Caco-2 (cell line): ENCODE measurements at regions not wholly inside any gene's neighbourhood (a gene's known extent, or its start where the extent isn't known, plus 50 kb on each side); places are given as distances from the start of the nearest gene placed in this dataset.

Experiments
- BruUV-seq: library from RNA; stranded (reverse); fragments of 400-500 nt; replicated peaks from 2 replicates; lab custom pipeline; 2021; lab: Mats Ljungman, UMichigan
- CTCF ChIA-PET: fragments of 300-600 bp; sonication (Branson Sonifier 250); formaldehyde crosslinking; loops from one replicate; lab custom pipeline; 2022; ENCODE audit warnings: antibody characterized with exemption; lab: Charles Lee
- POLR2A ChIA-PET: fragments of 300-600 bp; sonication (Branson Sonifier 250); formaldehyde crosslinking; loops from one replicate; lab custom pipeline; 2022; ENCODE audit warnings: antibody characterized with exemption; lab: Charles Lee
- DNase-seq, 2 experiments: peaks; one replicate each; pipeline versions ENCODE4 v3.0.0 to v3.0.0-alpha.2; 2020 to 2022
- H3K27me3 ChIP-seq: replicated peaks from 2 replicates; pipeline ENCODE4 v1.6.0; 2011; ENCODE audit warnings: low read length; ENCODE audit not compliant: control insufficient read depth, insufficient read depth
- H3K36me3 ChIP-seq: 2 replicates; pipeline ENCODE4 v1.5.1; 2011; ENCODE audit warnings: low read length; ENCODE audit not compliant: control insufficient read depth, insufficient read depth
- H3K4me1 ChIP-seq: fragments of 250-450 bp; sonication (Bioruptor Pico); 2 replicates; pipeline ENCODE4 v1.5.1; 2020; ENCODE audit warnings: mild to moderate bottlenecking
- H3K4me3 ChIP-seq: 2 replicates; pipeline ENCODE4 v1.5.1; 2011; ENCODE audit warnings: low read depth, mild to moderate bottlenecking, control low read depth, low read length
- H3K9me3 ChIP-seq: fragments of 250-450 bp; sonication (Bioruptor Pico); 2 replicates; pipeline ENCODE4 v1.5.1; 2020; ENCODE audit warnings: mild to moderate bottlenecking, moderate library complexity
- H3K27ac Mint-ChIP-seq: one replicate; pipeline ENCODE4 v1.8.0; 2022; ENCODE audit warnings: mixed read lengths; ENCODE audit not compliant: unreplicated experiment
- H3K27me3 Mint-ChIP-seq: one replicate; pipeline ENCODE4 v1.8.0; 2022; ENCODE audit warnings: mixed read lengths; ENCODE audit not compliant: insufficient read depth, unreplicated experiment
- H3K36me3 Mint-ChIP-seq: one replicate; pipeline ENCODE4 v1.8.0; 2022; ENCODE audit warnings: mild to moderate bottlenecking, mixed read lengths; ENCODE audit not compliant: insufficient read depth, unreplicated experiment
- H3K4me1 Mint-ChIP-seq: one replicate; pipeline ENCODE4 v1.8.0; 2022; ENCODE audit warnings: low read depth, mixed read lengths; ENCODE audit not compliant: unreplicated experiment
- H3K4me3 Mint-ChIP-seq: one replicate; pipeline ENCODE4 v1.8.0; 2022; ENCODE audit warnings: mild to moderate bottlenecking, moderate library complexity, mixed read lengths; ENCODE audit not compliant: unreplicated experiment
- H3K9me3 Mint-ChIP-seq: one replicate; pipeline ENCODE4 v1.8.0; 2022; ENCODE audit warnings: mixed read lengths; ENCODE audit not compliant: unreplicated experiment
- intact Hi-C: fragments of 100-400 bp; cut with micrococcal nuclease; formaldehyde crosslinking; loops from one replicate; pipeline ENCODE4 v1.10.0; 2022; ENCODE audit not compliant: unreplicated experiment
- TF ChIP-seq, protein P1 (sequence below), 2 experiments: fragments of 200-600 bp in 1 of 2; IDR thresholded peaks; 1 replicate in 1 of 2; 2 replicates in 1 of 2; pipeline versions ENCODE4 v1.5.1 to v1.8.0; 2011 to 2022; ENCODE audit warnings: antibody characterized with exemption in 1 of 2, control low read depth in 1 of 2, inconsistent platforms in 1 of 2, low read depth in 1 of 2, low read length in 1 of 2, mild to moderate bottlenecking in 1 of 2, moderate library complexity in 1 of 2; ENCODE audit not compliant: insufficient read depth in 1 of 2, severe bottlenecking in 1 of 2, unreplicated experiment in 1 of 2

DNA sequence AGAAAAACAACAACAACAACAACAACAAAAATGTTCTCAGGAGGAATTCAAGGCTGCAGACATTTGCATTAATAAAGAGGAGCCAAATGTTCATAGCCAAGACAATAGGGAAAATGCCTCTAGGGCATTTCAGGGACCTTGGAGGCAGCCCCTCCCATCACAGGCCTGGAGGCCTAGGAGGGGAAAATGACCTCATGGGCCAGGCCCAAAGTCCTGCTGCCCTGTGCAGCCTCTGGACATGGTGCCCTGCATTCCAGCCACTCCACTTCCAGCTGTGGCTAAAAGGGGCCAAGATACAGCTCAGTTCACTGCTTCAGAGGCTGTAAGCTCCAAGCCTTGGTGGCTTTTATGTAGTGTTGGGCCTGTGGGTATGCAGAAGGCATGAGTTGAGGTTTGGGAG lies 314.5 kb downstream of the CYRIA start:
- Histone ChIP-seq H3K9me3 (peaks cover 31% of the 10 kb centered on the region), H3K4me3 (no peak overlapping the region), H3K36me3 (no peaks in the 10 kb centered on the region), H3K4me1 (no peaks in the 10 kb centered on the region), H3K27me3 (no peaks in the 10 kb centered on the region)
- Mint-ChIP-seq H3K27ac (no peak overlapping the region), H3K27me3 (no peaks in the 10 kb centered on the region), H3K4me3 (no peak overlapping the region), H3K4me1 (no peaks in the 10 kb centered on the region), H3K9me3 (peaks cover 35% of the 10 kb centered on the region), H3K36me3 (no peaks in the 10 kb centered on the region)
- ChIA-PET POLR2A (no interaction called here), CTCF (interaction anchor here (0.7 kb wide), 1 partner anchor 126 kb away, joined by 3 read pairs; no protein-coding TSS in a partner anchor)
- DNase-seq, result no peak
- TF ChIP-seq, protein P1, sequence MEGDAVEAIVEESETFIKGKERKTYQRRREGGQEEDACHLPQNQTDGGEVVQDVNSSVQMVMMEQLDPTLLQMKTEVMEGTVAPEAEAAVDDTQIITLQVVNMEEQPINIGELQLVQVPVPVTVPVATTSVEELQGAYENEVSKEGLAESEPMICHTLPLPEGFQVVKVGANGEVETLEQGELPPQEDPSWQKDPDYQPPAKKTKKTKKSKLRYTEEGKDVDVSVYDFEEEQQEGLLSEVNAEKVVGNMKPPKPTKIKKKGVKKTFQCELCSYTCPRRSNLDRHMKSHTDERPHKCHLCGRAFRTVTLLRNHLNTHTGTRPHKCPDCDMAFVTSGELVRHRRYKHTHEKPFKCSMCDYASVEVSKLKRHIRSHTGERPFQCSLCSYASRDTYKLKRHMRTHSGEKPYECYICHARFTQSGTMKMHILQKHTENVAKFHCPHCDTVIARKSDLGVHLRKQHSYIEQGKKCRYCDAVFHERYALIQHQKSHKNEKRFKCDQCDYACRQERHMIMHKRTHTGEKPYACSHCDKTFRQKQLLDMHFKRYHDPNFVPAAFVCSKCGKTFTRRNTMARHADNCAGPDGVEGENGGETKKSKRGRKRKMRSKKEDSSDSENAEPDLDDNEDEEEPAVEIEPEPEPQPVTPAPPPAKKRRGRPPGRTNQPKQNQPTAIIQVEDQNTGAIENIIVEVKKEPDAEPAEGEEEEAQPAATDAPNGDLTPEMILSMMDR (IDR thresholded peaks at IDR 0.05; ENCODE audit: insufficient read depth in 1 of 2, low read depth in 1 of 2, low read length in 1 of 2, severe bottlenecking in 1 of 2, unreplicated experiment in 1 of 2), result no peak
- intact Hi-C loops, result no loop called here
- no TSS peak for BruUV-seq

GRCh38 chr2:16350211-16350610 lies 315.4 kb downstream of the CYRIA start:
- Mint-ChIP-seq H3K4me3 (no peak overlapping the region), H3K27ac (no peak overlapping the region), H3K36me3 (no peaks in the 10 kb centered on the region), H3K4me1 (no peaks in the 10 kb centered on the region), H3K9me3 (peaks cover 29% of the 10 kb centered on the region), H3K27me3 (no peaks in the 10 kb centered on the region)
- ChIA-PET CTCF (no interaction called here), POLR2A (no interaction called here)
- intact Hi-C loops, result no loop called here
- no peaks in the 10 kb centered on the region for H3K36me3 ChIP-seq
- peaks cover 25% of the 10 kb centered on the region for H3K9me3 ChIP-seq
- no peak overlapping the region for H3K4me3 ChIP-seq
- H3K4me1 ChIP-seq, result no peaks in the 10 kb centered on the region
- no peaks in the 10 kb centered on the region for H3K27me3 ChIP-seq
- no peak for DNase-seq
- BruUV-seq, result no TSS peak
- TF ChIP-seq, protein P1 (IDR thresholded peaks at IDR 0.05; ENCODE audit: insufficient read depth in 1 of 2, low read depth in 1 of 2, low read length in 1 of 2, severe bottlenecking in 1 of 2, unreplicated experiment in 1 of 2), result no peak

GRCh38 chr2:16349811-16350210 lies 315.8 kb downstream of the CYRIA start:
- Mint-ChIP-seq H3K36me3 (no peaks in the 10 kb centered on the region), H3K4me1 (no peaks in the 10 kb centered on the region), H3K27ac (no peak overlapping the region), H3K4me3 (no peak overlapping the region), H3K9me3 (peaks cover 32% of the 10 kb centered on the region), H3K27me3 (no peaks in the 10 kb centered on the region)
- no peaks in the 10 kb centered on the region for H3K36me3 ChIP-seq
- no peaks in the 10 kb centered on the region for H3K4me1 ChIP-seq
- intact Hi-C loops, result no loop called here
- POLR2A ChIA-PET, result no interaction called here
- no peaks in the 10 kb centered on the region for H3K27me3 ChIP-seq
- DNase-seq, result no peak
- no peak overlapping the region for H3K4me3 ChIP-seq
- CTCF ChIA-PET, result no interaction called here
- BruUV-seq, result no TSS peak
- H3K9me3 ChIP-seq, result peaks cover 23% of the 10 kb centered on the region
- TF ChIP-seq, protein P1 (IDR thresholded peaks at IDR 0.05; ENCODE audit: insufficient read depth in 1 of 2, low read depth in 1 of 2, low read length in 1 of 2, severe bottlenecking in 1 of 2, unreplicated experiment in 1 of 2), result no peak
